Erythroblast (primary cell): ENCODE measurements at regions not wholly inside any gene's neighbourhood (a gene's known extent, or its start where the extent isn't known, plus 50 kb on each side); places are given as distances from the start of the nearest gene placed in this dataset.

ENCODE experiments used
- GATA1 ChIP-seq: IDR thresholded peaks from 2 replicates; pipeline ENCODE4 v1.6.1; 2011; ENCODE audit warnings: low read depth, mild to moderate bottlenecking, control low read depth, low read length, moderate library complexity
- POLR2A ChIP-seq: IDR thresholded peaks from 2 replicates; pipeline ENCODE4 v1.6.1; 2011; ENCODE audit warnings: mild to moderate bottlenecking, low read length

- TF ChIP-seq POLR2A, result no peak
- TF ChIP-seq GATA1, result no peak
These were observed 694.4 kb upstream of the NR2F2 start for GRCh38 chr15:95636107-95636506.
